ENCODE measurements at regions not wholly inside any gene's neighbourhood (a gene's known extent, or its start where the extent isn't known, plus 50 kb on each side); places are given as distances from the start of the nearest gene placed in this dataset.

GRCh38 chr4:178174756-178175155 is 732.5 kb upstream of the AGA start:
- no CpG with 5 or more reads among the region's 2 CpGs for WGBS (ENCODE audit: extremely low coverage, insufficient coverage, low lambda C conversion rate)
- H3K56ac ChIP-seq (ENCODE audit: low read length) = no peak overlapping the region

GRCh38 chr4:178185517-178185916 is 743.3 kb upstream of the AGA start:
- Histone ChIP-seq H3K23ac (ENCODE audit: low read length) (no peak overlapping the region), H3K18ac (ENCODE audit: low read length) (no peak overlapping the region), H3K4me2 (ENCODE audit: low read length) (no peak overlapping the region), H3K79me2 (ENCODE audit: control insufficient read depth, insufficient read depth, low read length) (no peaks in the 10 kb centered on the region), H3K56ac (ENCODE audit: low read length) (no peak overlapping the region), H3K4ac (ENCODE audit: low read depth, low read length) (no peak overlapping the region), H2BK15ac (replicated peaks; ENCODE audit: low read depth) (no peak overlapping the region), H3K27ac (ENCODE audit: low read depth, low read length) (no peak overlapping the region), H3K27me3 (ENCODE audit: insufficient read depth, low read length, poor library complexity) (no peaks in the 10 kb centered on the region), H3K4me3 (ENCODE audit: low read length) (no peak overlapping the region), H4K8ac (ENCODE audit: low read depth, low read length) (no peak overlapping the region), H4K5ac (ENCODE audit: low read length) (no peak overlapping the region), H2AK5ac (ENCODE audit: low read length) (no peak overlapping the region), H2BK5ac (ENCODE audit: low read length) (no peak overlapping the region), H3K79me1 (ENCODE audit: low read length) (no peaks in the 10 kb centered on the region), H2BK120ac (ENCODE audit: low read depth, low read length) (no peak overlapping the region), H3K9ac (ENCODE audit: low read length) (no peak overlapping the region), H3K36me3 (ENCODE audit: control insufficient read depth, insufficient read depth, low read length) (no peaks in the 10 kb centered on the region), H3K4me1 (ENCODE audit: control insufficient read depth, low read depth, low read length) (no peaks in the 10 kb centered on the region)
- WGBS (ENCODE audit: extremely low coverage, insufficient coverage, low lambda C conversion rate) = no CpG with 5 or more reads among the region's 3 CpGs
- DNase-seq = no peak

More at GRCh38 chr4:178174756-178175155, 732.5 kb upstream of the AGA start:
- Histone ChIP-seq H2BK15ac (replicated peaks; ENCODE audit: low read depth) (no peak overlapping the region), H2BK120ac (ENCODE audit: low read depth, low read length) (no peak overlapping the region), H2AK5ac (ENCODE audit: low read length) (no peak overlapping the region), H3K79me2 (ENCODE audit: control insufficient read depth, insufficient read depth, low read length) (no peaks in the 10 kb centered on the region), H3K9ac (ENCODE audit: low read length) (no peak overlapping the region), H3K4me2 (ENCODE audit: low read length) (no peak overlapping the region), H3K4me1 (ENCODE audit: control insufficient read depth, low read depth, low read length) (no peaks in the 10 kb centered on the region), H3K27ac (ENCODE audit: low read depth, low read length) (no peak overlapping the region), H3K36me3 (ENCODE audit: control insufficient read depth, insufficient read depth, low read length) (no peaks in the 10 kb centered on the region), H3K79me1 (ENCODE audit: low read length) (no peaks in the 10 kb centered on the region), H3K18ac (ENCODE audit: low read length) (no peak overlapping the region), H4K5ac (ENCODE audit: low read length) (no peak overlapping the region), H3K4ac (ENCODE audit: low read depth, low read length) (no peak overlapping the region), H3K4me3 (ENCODE audit: low read length) (no peak overlapping the region), H3K23ac (ENCODE audit: low read length) (no peak overlapping the region), H4K8ac (ENCODE audit: low read depth, low read length) (no peak overlapping the region), H2BK5ac (ENCODE audit: low read length) (no peak overlapping the region), H3K27me3 (ENCODE audit: insufficient read depth, low read length, poor library complexity) (no peaks in the 10 kb centered on the region)
- DNase-seq = no peak

GRCh38 chr4:178192611-178193010 is 750.4 kb upstream of the AGA start:
- no peak for DNase-seq
- Histone ChIP-seq H4K5ac (ENCODE audit: low read length) (no peak overlapping the region), H3K23ac (ENCODE audit: low read length) (no peak overlapping the region), H2AK5ac (ENCODE audit: low read length) (no peak overlapping the region), H3K27me3 (ENCODE audit: insufficient read depth, low read length, poor library complexity) (no peaks in the 10 kb centered on the region), H3K4me3 (ENCODE audit: low read length) (no peak overlapping the region), H2BK120ac (ENCODE audit: low read depth, low read length) (no peak overlapping the region), H4K8ac (ENCODE audit: low read depth, low read length) (no peak overlapping the region), H3K27ac (ENCODE audit: low read depth, low read length) (no peak overlapping the region), H3K79me1 (ENCODE audit: low read length) (no peaks in the 10 kb centered on the region), H3K56ac (ENCODE audit: low read length) (no peak overlapping the region), H3K9ac (ENCODE audit: low read length) (no peak overlapping the region), H2BK5ac (ENCODE audit: low read length) (no peak overlapping the region), H3K18ac (ENCODE audit: low read length) (no peak overlapping the region), H2BK15ac (replicated peaks; ENCODE audit: low read depth) (no peak overlapping the region), H3K4me1 (ENCODE audit: control insufficient read depth, low read depth, low read length) (no peaks in the 10 kb centered on the region), H3K4ac (ENCODE audit: low read depth, low read length) (no peak overlapping the region), H3K36me3 (ENCODE audit: control insufficient read depth, insufficient read depth, low read length) (no peaks in the 10 kb centered on the region), H3K79me2 (ENCODE audit: control insufficient read depth, insufficient read depth, low read length) (no peaks in the 10 kb centered on the region), H3K4me2 (ENCODE audit: low read length) (no peak overlapping the region)

- no peak overlapping the region for H3K18ac ChIP-seq (ENCODE audit: low read length)
- no peaks in the 10 kb centered on the region for H3K79me2 ChIP-seq (ENCODE audit: control insufficient read depth, insufficient read depth, low read length)
- no peak overlapping the region for H2BK5ac ChIP-seq (ENCODE audit: low read length)
- H4K5ac ChIP-seq (ENCODE audit: low read length) = no peak overlapping the region
- H3K56ac ChIP-seq (ENCODE audit: low read length) = no peak overlapping the region
- DNase-seq = no peak
- no peak overlapping the region for H3K4ac ChIP-seq (ENCODE audit: low read depth, low read length)
- H3K27me3 ChIP-seq (ENCODE audit: insufficient read depth, low read length, poor library complexity) = no peaks in the 10 kb centered on the region
- no CpG with 5 or more reads among the region's 6 CpGs for WGBS (ENCODE audit: extremely low coverage, insufficient coverage, low lambda C conversion rate)
- no peaks in the 10 kb centered on the region for H3K4me1 ChIP-seq (ENCODE audit: control insufficient read depth, low read depth, low read length)
- H3K4me2 ChIP-seq (ENCODE audit: low read length) = no peak overlapping the region
- H3K27ac ChIP-seq (ENCODE audit: low read depth, low read length) = no peak overlapping the region
- no peak overlapping the region for H2BK120ac ChIP-seq (ENCODE audit: low read depth, low read length)
- H2BK15ac ChIP-seq (replicated peaks; ENCODE audit: low read depth) = no peak overlapping the region
- no peak overlapping the region for H3K9ac ChIP-seq (ENCODE audit: low read length)
- no peaks in the 10 kb centered on the region for H3K36me3 ChIP-seq (ENCODE audit: control insufficient read depth, insufficient read depth, low read length)
- H3K79me1 ChIP-seq (ENCODE audit: low read length) = no peaks in the 10 kb centered on the region
- H3K23ac ChIP-seq (ENCODE audit: low read length) = no peak overlapping the region
- no peak overlapping the region for H3K4me3 ChIP-seq (ENCODE audit: low read length)
- H2AK5ac ChIP-seq (ENCODE audit: low read length) = no peak overlapping the region
- H4K8ac ChIP-seq (ENCODE audit: low read depth, low read length) = no peak overlapping the region
Observed at GRCh38 chr4:178196751-178197374, 754.6 kb upstream of the AGA start.

- Histone ChIP-seq H3K9ac (ENCODE audit: low read length) (no peak overlapping the region), H3K23ac (ENCODE audit: low read length) (no peak overlapping the region), H3K36me3 (ENCODE audit: control insufficient read depth, insufficient read depth, low read length) (no peaks in the 10 kb centered on the region), H3K27me3 (ENCODE audit: insufficient read depth, low read length, poor library complexity) (no peaks in the 10 kb centered on the region), H3K27ac (ENCODE audit: low read depth, low read length) (no peak overlapping the region), H3K4me3 (ENCODE audit: low read length) (no peak overlapping the region), H3K4me2 (ENCODE audit: low read length) (no peak overlapping the region), H3K56ac (ENCODE audit: low read length) (no peak overlapping the region), H3K79me1 (ENCODE audit: low read length) (no peaks in the 10 kb centered on the region), H2BK120ac (ENCODE audit: low read depth, low read length) (no peak overlapping the region), H3K4me1 (ENCODE audit: control insufficient read depth, low read depth, low read length) (no peaks in the 10 kb centered on the region), H4K8ac (ENCODE audit: low read depth, low read length) (no peak overlapping the region), H2BK5ac (ENCODE audit: low read length) (no peak overlapping the region), H3K79me2 (ENCODE audit: control insufficient read depth, insufficient read depth, low read length) (no peaks in the 10 kb centered on the region), H3K18ac (ENCODE audit: low read length) (no peak overlapping the region), H2BK15ac (replicated peaks; ENCODE audit: low read depth) (no peak overlapping the region), H2AK5ac (ENCODE audit: low read length) (no peak overlapping the region), H4K5ac (ENCODE audit: low read length) (no peak overlapping the region), H3K4ac (ENCODE audit: low read depth, low read length) (no peak overlapping the region)
- no peak for DNase-seq
Observed at GRCh38 chr4:178198691-178199090, 756.5 kb upstream of the AGA start.

- H3K27me3 ChIP-seq (ENCODE audit: insufficient read depth, low read length, poor library complexity) = no peaks in the 10 kb centered on the region
- no peaks in the 10 kb centered on the region for H3K4me1 ChIP-seq (ENCODE audit: control insufficient read depth, low read depth, low read length)
- no peak overlapping the region for H2AK5ac ChIP-seq (ENCODE audit: low read length)
- no peak overlapping the region for H3K4me3 ChIP-seq (ENCODE audit: low read length)
- H2BK120ac ChIP-seq (ENCODE audit: low read depth, low read length) = no peak overlapping the region
- WGBS (ENCODE audit: extremely low coverage, insufficient coverage, low lambda C conversion rate) = no CpG with 5 or more reads among the region's 1 CpG
- no peaks in the 10 kb centered on the region for H3K79me2 ChIP-seq (ENCODE audit: control insufficient read depth, insufficient read depth, low read length)
- H3K56ac ChIP-seq (ENCODE audit: low read length) = no peak overlapping the region
- no peak overlapping the region for H3K4me2 ChIP-seq (ENCODE audit: low read length)
- no peak overlapping the region for H4K5ac ChIP-seq (ENCODE audit: low read length)
- no peaks in the 10 kb centered on the region for H3K79me1 ChIP-seq (ENCODE audit: low read length)
- no peak overlapping the region for H2BK15ac ChIP-seq (replicated peaks; ENCODE audit: low read depth)
- H3K18ac ChIP-seq (ENCODE audit: low read length) = no peak overlapping the region
- no peaks in the 10 kb centered on the region for H3K36me3 ChIP-seq (ENCODE audit: control insufficient read depth, insufficient read depth, low read length)
- H3K27ac ChIP-seq (ENCODE audit: low read depth, low read length) = no peak overlapping the region
- H4K8ac ChIP-seq (ENCODE audit: low read depth, low read length) = no peak overlapping the region
- H3K23ac ChIP-seq (ENCODE audit: low read length) = no peak overlapping the region
- H3K9ac ChIP-seq (ENCODE audit: low read length) = no peak overlapping the region
- no peak overlapping the region for H3K4ac ChIP-seq (ENCODE audit: low read depth, low read length)
- no peak overlapping the region for H2BK5ac ChIP-seq (ENCODE audit: low read length)
- no peak for DNase-seq
Observed at GRCh38 chr4:178202422-178202821, 760.2 kb upstream of the AGA start.

Data from mesendoderm (in vitro differentiated cells).